Nucleus accumbens (tissue), 56 donors: ENCODE measurements at regions not wholly inside any gene's neighbourhood (a gene's known extent, or its start where the extent isn't known, plus 50 kb on each side); places are given as distances from the start of the nearest gene placed in this dataset.

Source experiments
- DNase-seq, 56 donors: peaks; one replicate each; lab custom pipeline; 2025; lab: John Stamatoyannopoulos, UW

GRCh38 chr4:151842430-151843079 is 81.7 kb upstream of the GATB start:
- DNase-seq = no peak

DNA sequence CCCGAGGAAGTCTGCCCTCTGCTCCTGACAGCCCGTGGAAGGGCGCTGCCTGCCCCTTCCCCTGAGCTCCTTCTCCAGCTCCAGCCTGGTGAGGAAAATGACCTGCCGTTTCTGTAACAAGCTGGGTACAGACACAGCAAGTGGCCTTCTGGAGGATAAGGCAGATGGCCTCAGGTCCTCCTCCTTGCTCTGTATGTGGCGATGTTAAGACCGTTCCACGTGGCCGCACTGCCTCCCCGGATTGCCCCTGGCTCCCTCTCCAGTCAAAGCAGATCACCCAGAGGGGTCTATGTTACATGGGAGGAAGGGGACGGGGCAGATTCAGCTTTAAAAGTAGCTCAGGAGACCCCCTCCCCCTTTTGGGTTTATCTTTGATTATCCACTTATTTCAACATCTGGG is 80.3 kb upstream of the GATB start:
- no peak for DNase-seq

- DNase-seq = no peak
Observed at GRCh38 chr4:151835467-151835866, 74.7 kb upstream of the GATB start.

DNA sequence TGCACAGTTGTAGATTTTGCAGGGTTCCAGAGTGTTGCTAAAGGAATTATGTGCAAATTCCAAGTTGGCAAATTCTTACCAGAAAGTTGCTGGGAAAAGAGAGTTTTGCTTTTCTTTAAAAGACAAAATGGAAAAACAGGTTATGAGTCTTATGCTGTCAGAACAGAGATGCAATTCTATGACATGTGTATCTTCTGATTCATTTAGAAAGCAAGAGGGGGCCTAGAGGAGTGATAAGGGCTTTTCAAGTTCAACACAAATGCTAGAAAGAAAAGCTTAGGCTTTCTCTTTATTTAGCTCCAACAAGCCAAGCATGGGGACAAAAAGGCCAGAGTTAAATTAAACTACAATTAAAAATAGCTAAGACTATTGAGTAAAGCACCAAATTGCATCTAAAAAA is 72.4 kb upstream of the GATB start:
- no peak for DNase-seq

- no peak for DNase-seq
Observed at GRCh38 chr4:151831526-151831925, 70.7 kb upstream of the GATB start.

DNA sequence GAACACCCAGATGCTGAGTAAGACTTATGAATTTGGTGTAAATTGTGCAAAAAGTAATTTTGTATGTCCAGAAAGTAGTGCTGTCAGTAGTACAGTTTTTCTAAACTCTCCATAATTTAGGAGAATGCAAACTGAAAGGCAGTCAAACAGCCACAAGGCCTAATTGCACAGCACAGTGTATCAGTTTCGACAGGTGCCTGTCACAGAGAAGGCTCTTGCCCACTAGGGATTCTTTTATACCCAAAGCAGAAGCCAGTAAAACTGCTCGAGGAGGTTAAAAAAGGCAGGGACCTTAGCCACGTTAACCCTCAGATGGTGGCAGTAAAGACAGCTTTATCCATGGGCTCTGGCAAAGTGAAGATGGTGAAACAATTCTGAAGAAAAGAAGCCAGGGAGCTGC is 69.4 kb upstream of the GATB start:
- no peak for DNase-seq

GRCh38 chr4:151829309-151829708 is 68.5 kb upstream of the GATB start:
- DNase-seq = no peak

- no peak for DNase-seq
Observed at GRCh38 chr4:151824656-151825055, 63.8 kb upstream of the GATB start.

GRCh38 chr4:151822331-151822730 is 61.5 kb upstream of the GATB start:
- DNase-seq = no peak

DNA sequence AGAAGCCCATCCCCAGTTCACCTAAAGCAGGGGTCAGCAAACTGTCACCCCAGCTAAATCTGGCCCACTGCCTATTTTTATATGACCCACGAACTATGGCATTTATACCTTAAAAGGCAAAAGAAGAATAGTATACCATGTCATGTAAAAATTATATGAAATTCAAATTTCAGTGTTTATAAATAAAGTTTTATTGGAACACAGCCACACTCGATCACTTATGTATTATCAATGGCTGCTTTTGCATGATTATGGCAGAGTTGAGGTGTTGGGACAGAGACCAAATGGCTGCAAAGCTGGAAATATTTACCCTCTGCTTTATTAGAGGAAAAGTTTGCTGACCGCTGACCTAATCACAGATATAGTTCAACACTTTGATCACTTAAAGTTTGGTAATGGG is 59.2 kb upstream of the GATB start:
- DNase-seq = no peak

GRCh38 chr4:151811403-151811802 is 50.6 kb upstream of the GATB start:
- DNase-seq = no peak
